Activated CD4-positive, alpha-beta T cell treated with anti-CD3 and anti-CD28 coated beads, Interleukin-2, amount 50 U/mL, for 1 hour (primary cell): ENCODE measurements at regions not wholly inside any gene's neighbourhood (a gene's known extent, or its start where the extent isn't known, plus 50 kb on each side); places are given as distances from the start of the nearest gene placed in this dataset.

ENCODE experiments used
- DNase-seq: peaks from one replicate; pipeline ENCODE4 v3.0.0-alpha.2; 2020

GRCh38 chr1:229098903-229099578 lies 171.9 kb upstream of the RAB4A start:
- no peak for DNase-seq

- no peak for DNase-seq
Measured at GRCh38 chr1:229101011-229101871, 169.7 kb upstream of the RAB4A start.

- no peak for DNase-seq
Measured at GRCh38 chr1:229102741-229103391, 168.0 kb upstream of the RAB4A start.

GRCh38 chr1:229104654-229105053 lies 166.3 kb upstream of the RAB4A start:
- no peak for DNase-seq

GRCh38 chr1:229105109-229105508 lies 165.8 kb upstream of the RAB4A start:
- DNase-seq: no peak

- DNase-seq: no peak
Measured at GRCh38 chr1:229105822-229106525, 164.9 kb upstream of the RAB4A start.

GRCh38 chr1:229106526-229107125 lies 164.3 kb upstream of the RAB4A start:
- no peak for DNase-seq

- no peak for DNase-seq
Measured at GRCh38 chr1:229107304-229107815, 163.6 kb upstream of the RAB4A start.

- DNase-seq: no peak
Measured at GRCh38 chr1:229107972-229108371, 162.9 kb upstream of the RAB4A start.

- DNase-seq: no peak
Measured at GRCh38 chr1:229108598-229109201, 162.2 kb upstream of the RAB4A start.

GRCh38 chr1:229109320-229109761 lies 161.6 kb upstream of the RAB4A start:
- DNase-seq: no peak

- DNase-seq: no peak
Measured at GRCh38 chr1:229110986-229111385, 159.9 kb upstream of the RAB4A start.

GRCh38 chr1:229111703-229112319 lies 159.1 kb upstream of the RAB4A start:
- no peak for DNase-seq

- no peak for DNase-seq
Measured at GRCh38 chr1:229112832-229113548, 157.9 kb upstream of the RAB4A start.

GRCh38 chr1:229114315-229114714 lies 156.6 kb upstream of the RAB4A start:
- DNase-seq: no peak

- no peak for DNase-seq
Measured at GRCh38 chr1:229114850-229115365, 156.0 kb upstream of the RAB4A start.

GRCh38 chr1:229116114-229116513 lies 154.8 kb upstream of the RAB4A start:
- no peak for DNase-seq

GRCh38 chr1:229117664-229118300 lies 153.1 kb upstream of the RAB4A start:
- no peak for DNase-seq

GRCh38 chr1:229118477-229119061 lies 152.3 kb upstream of the RAB4A start:
- no peak for DNase-seq

GRCh38 chr1:229119161-229119560 lies 151.8 kb upstream of the RAB4A start:
- DNase-seq: no peak
